ENCODE measurements at regions not wholly inside any gene's neighbourhood (a gene's known extent, or its start where the extent isn't known, plus 50 kb on each side); places are given as distances from the start of the nearest gene placed in this dataset.

- POLR2A ChIA-PET = no interaction called here
These were observed 405.8 kb upstream of the ADGRL3 start for GRCh38 chr4:60794372-60794771.

GRCh38 chr4:60799214-60799613 lies 400.9 kb upstream of the ADGRL3 start:
- Mint-ChIP-seq H3K36me3 (no peaks in the 10 kb centered on the region), H3K4me1 (no peaks in the 10 kb centered on the region), H3K9me3 (no peaks in the 10 kb centered on the region), H3K27ac (no peak overlapping the region), H3K27me3 (ENCODE audit: low read depth) (no peaks in the 10 kb centered on the region), H3K4me3 (no peak overlapping the region)
- ChIA-PET POLR2A (no interaction called here), CTCF (no interaction called here)
- DNase-seq (ENCODE audit: low spot score) (no peak), ATAC-seq (no peak)
- TF ChIP-seq ZNF425 (CRISPR knock-in tag; conservative IDR thresholded peaks at IDR 0.05) (no peak), CREB1 (CRISPR knock-in tag; IDR thresholded peaks at IDR 0.05) (no peak), ATF6 (CRISPR knock-in tag; IDR thresholded peaks at IDR 0.05) (no peak), CREM (CRISPR knock-in tag; IDR thresholded peaks at IDR 0.05) (no peak), NR1H2 (CRISPR knock-in tag; IDR thresholded peaks at IDR 0.05) (no peak)

More at GRCh38 chr4:60794372-60794771, 405.8 kb upstream of the ADGRL3 start:
- DNase-seq (ENCODE audit: low spot score) (no peak), ATAC-seq (no peak)
- no peaks in the 10 kb centered on the region for H3K36me3 Mint-ChIP-seq
- no peak overlapping the region for H3K27ac Mint-ChIP-seq
- H3K4me3 Mint-ChIP-seq = no peak overlapping the region
- H3K4me1 Mint-ChIP-seq = peaks cover 8% of the 10 kb centered on the region
- CTCF ChIA-PET = no interaction called here
- no peaks in the 10 kb centered on the region for H3K9me3 Mint-ChIP-seq
- TF ChIP-seq TEAD4 (CRISPR knock-in tag; IDR thresholded peaks at IDR 0.05) (no peak), CTCF (IDR thresholded peaks at IDR 0.05) (no peak), CREM (CRISPR knock-in tag; IDR thresholded peaks at IDR 0.05) (no peak), GTF2I (CRISPR knock-in tag; conservative IDR thresholded peaks at IDR 0.05) (no peak), EMX1 (CRISPR knock-in tag; IDR thresholded peaks at IDR 0.05) (no peak), E2F5 (CRISPR knock-in tag; IDR thresholded peaks at IDR 0.05) (no peak), JAZF1 (CRISPR knock-in tag; IDR thresholded peaks at IDR 0.05) (no peak), ZBTB43 (CRISPR knock-in tag; IDR thresholded peaks at IDR 0.05) (no peak), ATF1 (CRISPR knock-in tag; IDR thresholded peaks at IDR 0.05) (no peak), ELF4 (CRISPR knock-in tag; IDR thresholded peaks at IDR 0.05; ENCODE audit: low read depth) (no peak), MAX (CRISPR knock-in tag; IDR thresholded peaks at IDR 0.05) (no peak), MLX (CRISPR knock-in tag; IDR thresholded peaks at IDR 0.05) (no peak), FOXP4 (CRISPR knock-in tag; IDR thresholded peaks at IDR 0.05) (no peak), ZNF671 (CRISPR knock-in tag; IDR thresholded peaks at IDR 0.05) (no peak)
- no peaks in the 10 kb centered on the region for H3K27me3 Mint-ChIP-seq (ENCODE audit: low read depth)

Data from WTC11 (cell line).